ENCODE measurements at regions not wholly inside any gene's neighbourhood (a gene's known extent, or its start where the extent isn't known, plus 50 kb on each side); places are given as distances from the start of the nearest gene placed in this dataset.

DNA sequence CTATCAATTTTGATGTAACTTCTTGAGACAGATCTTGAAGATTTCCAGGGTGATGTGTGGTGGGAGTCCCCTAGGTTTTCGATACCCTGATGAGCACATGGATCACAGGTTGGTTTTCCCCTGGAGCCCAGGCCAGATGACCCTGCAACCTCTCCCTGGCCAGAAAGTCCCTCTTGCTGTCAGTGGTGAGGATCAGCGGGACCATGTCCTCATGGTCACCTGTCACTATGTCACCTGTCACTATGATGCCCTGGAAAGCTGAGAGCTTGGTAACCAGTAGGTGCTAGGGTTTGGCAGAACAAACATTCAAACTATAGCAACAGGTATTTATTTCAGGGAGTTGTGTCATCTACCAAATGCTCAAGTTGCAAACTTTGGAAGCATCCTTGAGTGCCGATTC lies 197.9 kb downstream of the ARHGAP12 start:
- TF ChIP-seq, protein P1, sequence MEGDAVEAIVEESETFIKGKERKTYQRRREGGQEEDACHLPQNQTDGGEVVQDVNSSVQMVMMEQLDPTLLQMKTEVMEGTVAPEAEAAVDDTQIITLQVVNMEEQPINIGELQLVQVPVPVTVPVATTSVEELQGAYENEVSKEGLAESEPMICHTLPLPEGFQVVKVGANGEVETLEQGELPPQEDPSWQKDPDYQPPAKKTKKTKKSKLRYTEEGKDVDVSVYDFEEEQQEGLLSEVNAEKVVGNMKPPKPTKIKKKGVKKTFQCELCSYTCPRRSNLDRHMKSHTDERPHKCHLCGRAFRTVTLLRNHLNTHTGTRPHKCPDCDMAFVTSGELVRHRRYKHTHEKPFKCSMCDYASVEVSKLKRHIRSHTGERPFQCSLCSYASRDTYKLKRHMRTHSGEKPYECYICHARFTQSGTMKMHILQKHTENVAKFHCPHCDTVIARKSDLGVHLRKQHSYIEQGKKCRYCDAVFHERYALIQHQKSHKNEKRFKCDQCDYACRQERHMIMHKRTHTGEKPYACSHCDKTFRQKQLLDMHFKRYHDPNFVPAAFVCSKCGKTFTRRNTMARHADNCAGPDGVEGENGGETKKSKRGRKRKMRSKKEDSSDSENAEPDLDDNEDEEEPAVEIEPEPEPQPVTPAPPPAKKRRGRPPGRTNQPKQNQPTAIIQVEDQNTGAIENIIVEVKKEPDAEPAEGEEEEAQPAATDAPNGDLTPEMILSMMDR (conservative IDR thresholded peaks at IDR 0.05; ENCODE audit: low read depth in 2 of 2): no peak
- TF ChIP-seq POLR2AphosphoS5 (IDR thresholded peaks at IDR 0.05; ENCODE audit: low read depth): no peak
- TF ChIP-seq EZH2 (IDR thresholded peaks at IDR 0.05; ENCODE audit: low read depth, unreplicated experiment): no peak
- TF ChIP-seq, protein P2, sequence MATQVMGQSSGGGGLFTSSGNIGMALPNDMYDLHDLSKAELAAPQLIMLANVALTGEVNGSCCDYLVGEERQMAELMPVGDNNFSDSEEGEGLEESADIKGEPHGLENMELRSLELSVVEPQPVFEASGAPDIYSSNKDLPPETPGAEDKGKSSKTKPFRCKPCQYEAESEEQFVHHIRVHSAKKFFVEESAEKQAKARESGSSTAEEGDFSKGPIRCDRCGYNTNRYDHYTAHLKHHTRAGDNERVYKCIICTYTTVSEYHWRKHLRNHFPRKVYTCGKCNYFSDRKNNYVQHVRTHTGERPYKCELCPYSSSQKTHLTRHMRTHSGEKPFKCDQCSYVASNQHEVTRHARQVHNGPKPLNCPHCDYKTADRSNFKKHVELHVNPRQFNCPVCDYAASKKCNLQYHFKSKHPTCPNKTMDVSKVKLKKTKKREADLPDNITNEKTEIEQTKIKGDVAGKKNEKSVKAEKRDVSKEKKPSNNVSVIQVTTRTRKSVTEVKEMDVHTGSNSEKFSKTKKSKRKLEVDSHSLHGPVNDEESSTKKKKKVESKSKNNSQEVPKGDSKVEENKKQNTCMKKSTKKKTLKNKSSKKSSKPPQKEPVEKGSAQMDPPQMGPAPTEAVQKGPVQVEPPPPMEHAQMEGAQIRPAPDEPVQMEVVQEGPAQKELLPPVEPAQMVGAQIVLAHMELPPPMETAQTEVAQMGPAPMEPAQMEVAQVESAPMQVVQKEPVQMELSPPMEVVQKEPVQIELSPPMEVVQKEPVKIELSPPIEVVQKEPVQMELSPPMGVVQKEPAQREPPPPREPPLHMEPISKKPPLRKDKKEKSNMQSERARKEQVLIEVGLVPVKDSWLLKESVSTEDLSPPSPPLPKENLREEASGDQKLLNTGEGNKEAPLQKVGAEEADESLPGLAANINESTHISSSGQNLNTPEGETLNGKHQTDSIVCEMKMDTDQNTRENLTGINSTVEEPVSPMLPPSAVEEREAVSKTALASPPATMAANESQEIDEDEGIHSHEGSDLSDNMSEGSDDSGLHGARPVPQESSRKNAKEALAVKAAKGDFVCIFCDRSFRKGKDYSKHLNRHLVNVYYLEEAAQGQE (IDR thresholded peaks at IDR 0.05; ENCODE audit: unreplicated experiment): no peak
- TF ChIP-seq, protein P3, sequence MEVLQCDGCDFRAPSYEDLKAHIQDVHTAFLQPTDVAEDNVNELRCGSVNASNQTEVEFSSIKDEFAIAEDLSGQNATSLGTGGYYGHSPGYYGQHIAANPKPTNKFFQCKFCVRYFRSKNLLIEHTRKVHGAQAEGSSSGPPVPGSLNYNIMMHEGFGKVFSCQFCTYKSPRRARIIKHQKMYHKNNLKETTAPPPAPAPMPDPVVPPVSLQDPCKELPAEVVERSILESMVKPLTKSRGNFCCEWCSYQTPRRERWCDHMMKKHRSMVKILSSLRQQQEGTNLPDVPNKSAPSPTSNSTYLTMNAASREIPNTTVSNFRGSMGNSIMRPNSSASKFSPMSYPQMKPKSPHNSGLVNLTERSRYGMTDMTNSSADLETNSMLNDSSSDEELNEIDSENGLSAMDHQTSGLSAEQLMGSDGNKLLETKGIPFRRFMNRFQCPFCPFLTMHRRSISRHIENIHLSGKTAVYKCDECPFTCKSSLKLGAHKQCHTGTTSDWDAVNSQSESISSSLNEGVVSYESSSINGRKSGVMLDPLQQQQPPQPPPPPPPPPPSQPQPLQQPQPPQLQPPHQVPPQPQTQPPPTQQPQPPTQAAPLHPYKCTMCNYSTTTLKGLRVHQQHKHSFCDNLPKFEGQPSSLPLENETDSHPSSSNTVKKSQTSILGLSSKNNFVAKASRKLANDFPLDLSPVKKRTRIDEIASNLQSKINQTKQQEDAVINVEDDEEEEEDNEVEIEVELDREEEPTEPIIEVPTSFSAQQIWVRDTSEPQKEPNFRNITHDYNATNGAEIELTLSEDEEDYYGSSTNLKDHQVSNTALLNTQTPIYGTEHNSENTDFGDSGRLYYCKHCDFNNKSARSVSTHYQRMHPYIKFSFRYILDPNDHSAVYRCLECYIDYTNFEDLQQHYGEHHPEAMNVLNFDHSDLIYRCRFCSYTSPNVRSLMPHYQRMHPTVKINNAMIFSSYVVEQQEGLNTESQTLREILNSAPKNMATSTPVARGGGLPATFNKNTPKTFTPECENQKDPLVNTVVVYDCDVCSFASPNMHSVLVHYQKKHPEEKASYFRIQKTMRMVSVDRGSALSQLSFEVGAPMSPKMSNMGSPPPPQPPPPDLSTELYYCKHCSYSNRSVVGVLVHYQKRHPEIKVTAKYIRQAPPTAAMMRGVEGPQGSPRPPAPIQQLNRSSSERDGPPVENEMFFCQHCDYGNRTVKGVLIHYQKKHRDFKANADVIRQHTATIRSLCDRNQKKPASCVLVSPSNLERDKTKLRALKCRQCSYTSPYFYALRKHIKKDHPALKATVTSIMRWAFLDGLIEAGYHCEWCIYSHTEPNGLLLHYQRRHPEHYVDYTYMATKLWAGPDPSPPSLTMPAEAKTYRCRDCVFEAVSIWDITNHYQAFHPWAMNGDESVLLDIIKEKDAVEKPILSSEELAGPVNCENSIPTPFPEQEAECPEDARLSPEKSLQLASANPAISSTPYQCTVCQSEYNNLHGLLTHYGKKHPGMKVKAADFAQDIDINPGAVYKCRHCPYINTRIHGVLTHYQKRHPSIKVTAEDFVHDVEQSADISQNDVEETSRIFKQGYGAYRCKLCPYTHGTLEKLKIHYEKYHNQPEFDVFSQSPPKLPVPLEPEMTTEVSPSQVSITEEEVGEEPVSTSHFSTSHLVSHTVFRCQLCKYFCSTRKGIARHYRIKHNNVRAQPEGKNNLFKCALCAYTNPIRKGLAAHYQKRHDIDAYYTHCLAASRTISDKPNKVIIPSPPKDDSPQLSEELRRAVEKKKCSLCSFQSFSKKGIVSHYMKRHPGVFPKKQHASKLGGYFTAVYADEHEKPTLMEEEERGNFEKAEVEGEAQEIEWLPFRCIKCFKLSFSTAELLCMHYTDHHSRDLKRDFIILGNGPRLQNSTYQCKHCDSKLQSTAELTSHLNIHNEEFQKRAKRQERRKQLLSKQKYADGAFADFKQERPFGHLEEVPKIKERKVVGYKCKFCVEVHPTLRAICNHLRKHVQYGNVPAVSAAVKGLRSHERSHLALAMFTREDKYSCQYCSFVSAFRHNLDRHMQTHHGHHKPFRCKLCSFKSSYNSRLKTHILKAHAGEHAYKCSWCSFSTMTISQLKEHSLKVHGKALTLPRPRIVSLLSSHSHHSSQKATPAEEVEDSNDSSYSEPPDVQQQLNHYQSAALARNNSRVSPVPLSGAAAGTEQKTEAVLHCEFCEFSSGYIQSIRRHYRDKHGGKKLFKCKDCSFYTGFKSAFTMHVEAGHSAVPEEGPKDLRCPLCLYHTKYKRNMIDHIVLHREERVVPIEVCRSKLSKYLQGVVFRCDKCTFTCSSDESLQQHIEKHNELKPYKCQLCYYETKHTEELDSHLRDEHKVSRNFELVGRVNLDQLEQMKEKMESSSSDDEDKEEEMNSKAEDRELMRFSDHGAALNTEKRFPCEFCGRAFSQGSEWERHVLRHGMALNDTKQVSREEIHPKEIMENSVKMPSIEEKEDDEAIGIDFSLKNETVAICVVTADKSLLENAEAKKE (CRISPR knock-in tag; IDR thresholded peaks at IDR 0.05): no peak
- no peak for TF ChIP-seq EZH2phosphoT487 (IDR thresholded peaks at IDR 0.05; ENCODE audit: unreplicated experiment)
- TF ChIP-seq CREB1 (CRISPR knock-in tag; IDR thresholded peaks at IDR 0.05; ENCODE audit: low read depth): no peak
- no peak for TF ChIP-seq ZNF114 (CRISPR knock-in tag; IDR thresholded peaks at IDR 0.05)

Measured in GM23338 (cell line).